Dermis blood vessel endothelial cell (primary cell): ENCODE measurements at regions not wholly inside any gene's neighbourhood (a gene's known extent, or its start where the extent isn't known, plus 50 kb on each side); places are given as distances from the start of the nearest gene placed in this dataset.

Experiments
- DNase-seq: peaks from one replicate; pipeline ENCODE4 v3.0.0; 2010

DNA sequence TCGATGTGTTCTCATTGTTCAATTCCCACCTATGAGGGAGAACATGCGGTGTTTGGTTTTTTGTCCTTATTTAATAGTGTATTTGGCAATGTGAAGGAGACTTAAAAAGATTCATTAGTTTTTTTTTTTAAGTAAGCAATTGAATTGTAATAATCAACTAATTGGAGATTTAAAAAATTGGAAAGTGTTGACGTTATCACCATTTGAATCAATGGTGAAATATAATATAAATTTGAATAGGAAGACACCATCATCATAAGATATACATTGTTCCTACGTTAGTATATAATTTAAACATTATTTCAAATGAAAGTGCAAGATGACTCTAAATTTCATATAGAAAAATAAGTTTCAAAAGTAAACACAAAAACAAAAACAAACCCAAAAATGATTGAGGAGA lies 2858.1 kb upstream of the PCDH20 start:
- no peak for DNase-seq

DNA sequence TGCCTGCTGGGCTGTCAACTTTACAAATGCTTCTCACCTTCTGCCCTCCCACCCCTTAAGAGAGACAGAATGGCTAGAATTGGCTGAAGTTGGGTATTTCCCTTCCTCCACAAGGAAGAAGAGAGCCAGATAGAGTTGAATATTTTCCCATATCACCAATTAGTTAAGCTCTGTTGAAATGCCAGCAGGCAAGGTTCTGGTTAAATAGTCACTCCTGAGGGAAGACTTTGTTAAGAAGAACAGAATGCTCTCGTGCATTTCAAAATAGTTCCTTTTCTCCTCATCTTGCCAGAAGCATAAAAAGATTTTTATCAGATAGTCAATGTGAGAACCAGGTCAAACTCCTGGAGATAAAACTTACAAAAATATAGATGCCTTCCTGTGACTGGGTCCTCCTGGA lies 2857.0 kb upstream of the PCDH20 start:
- no peak for DNase-seq

GRCh38 chr13:64266024-64266423 lies 2850.4 kb upstream of the PCDH20 start:
- no peak for DNase-seq

DNA sequence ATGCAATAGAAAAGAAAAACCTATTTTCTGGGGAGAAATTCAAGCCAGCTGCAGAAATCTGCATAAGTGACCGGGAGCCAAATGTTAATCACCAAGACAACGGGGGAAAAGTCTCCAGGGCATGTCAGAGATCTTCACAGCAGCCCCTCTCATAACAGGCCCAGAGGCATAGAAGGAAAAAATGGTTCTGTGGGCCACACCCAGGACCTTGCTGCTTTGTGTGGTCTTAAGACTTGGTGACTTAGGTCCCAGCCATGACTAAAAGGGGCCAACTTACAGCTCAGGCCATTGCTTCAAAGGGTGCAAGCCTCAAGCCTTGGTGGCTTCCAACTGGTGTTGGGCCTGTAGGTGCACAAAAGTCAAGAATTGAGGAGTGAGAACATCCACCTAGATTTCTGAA lies 2847.6 kb upstream of the PCDH20 start:
- DNase-seq, result no peak

DNA sequence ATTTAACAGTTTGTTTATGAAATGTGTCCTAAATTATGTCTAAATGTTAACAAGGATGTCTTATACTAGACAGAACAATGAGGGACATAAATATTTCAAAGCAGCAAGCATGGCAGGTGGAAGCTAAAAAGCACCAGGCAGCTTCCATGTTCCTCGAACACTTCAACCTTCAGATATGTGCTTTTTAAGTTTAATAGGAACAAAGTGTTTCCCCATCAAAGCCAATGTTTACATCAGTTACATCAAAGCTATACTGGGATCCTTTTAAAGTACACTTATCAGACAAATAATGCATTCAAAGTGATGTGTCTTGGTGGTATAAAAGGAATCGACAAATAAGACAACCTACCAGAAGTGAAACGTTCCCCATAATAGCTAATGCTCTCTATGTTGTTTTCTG lies 2841.1 kb upstream of the PCDH20 start:
- DNase-seq, result no peak

- no peak for DNase-seq
These were observed 2840.3 kb upstream of the PCDH20 start for GRCh38 chr13:64255988-64256387.

DNA sequence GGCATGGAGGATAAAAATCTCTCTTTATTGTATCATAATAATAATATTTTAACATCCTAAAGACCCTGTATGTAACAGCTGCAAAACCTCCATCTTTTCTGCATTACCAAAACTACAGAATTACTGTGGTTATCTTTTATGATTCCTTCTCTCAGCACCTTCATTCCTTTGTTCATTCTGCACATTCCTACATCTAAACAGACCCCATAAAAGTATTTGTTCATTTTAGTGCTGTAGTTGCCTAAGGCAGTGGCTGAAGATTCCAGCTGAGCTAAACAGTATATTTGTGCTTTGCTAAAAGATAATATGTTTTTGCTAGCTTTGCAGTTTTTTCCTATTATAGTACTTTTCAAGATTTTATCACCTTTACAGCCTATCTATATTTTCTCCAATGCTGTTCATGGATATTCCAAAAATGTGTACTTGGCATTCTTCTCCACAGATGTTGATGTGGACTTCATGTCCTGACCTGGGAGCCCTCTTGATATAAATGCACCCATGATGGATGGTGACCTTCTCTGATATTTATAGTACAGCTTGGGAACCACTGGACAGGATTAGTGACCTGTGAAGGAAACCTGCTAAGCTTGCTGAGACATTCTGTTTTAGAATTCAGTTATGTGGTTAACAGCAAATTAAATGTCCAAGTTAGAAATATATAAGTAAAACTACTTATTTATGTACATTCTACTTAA lies 2832.9 kb upstream of the PCDH20 start:
- no peak for DNase-seq

GRCh38 chr13:64239372-64239771 lies 2823.7 kb upstream of the PCDH20 start:
- no peak for DNase-seq

GRCh38 chr13:64234255-64234654 lies 2818.6 kb upstream of the PCDH20 start:
- DNase-seq, result peak; percentile 15

DNA sequence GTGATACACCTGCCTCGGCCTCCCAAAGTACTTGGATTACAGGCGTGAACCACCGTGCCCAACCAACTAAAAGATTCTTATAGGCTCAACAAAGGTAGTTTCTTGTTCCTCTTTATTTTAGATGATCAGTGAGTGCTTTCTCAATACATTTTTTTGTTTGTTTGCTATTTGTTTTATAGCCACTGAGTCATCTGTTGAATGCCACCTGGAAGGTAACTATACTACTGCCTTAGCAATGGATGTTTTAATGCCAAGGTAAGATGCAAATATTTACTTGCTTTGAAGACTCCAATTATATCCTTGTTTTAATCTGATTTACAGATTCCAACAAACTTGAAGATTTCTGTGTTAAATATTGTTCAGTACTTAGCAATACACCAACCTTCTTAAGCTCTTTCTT lies 2807.4 kb upstream of the PCDH20 start:
- no peak for DNase-seq

DNA sequence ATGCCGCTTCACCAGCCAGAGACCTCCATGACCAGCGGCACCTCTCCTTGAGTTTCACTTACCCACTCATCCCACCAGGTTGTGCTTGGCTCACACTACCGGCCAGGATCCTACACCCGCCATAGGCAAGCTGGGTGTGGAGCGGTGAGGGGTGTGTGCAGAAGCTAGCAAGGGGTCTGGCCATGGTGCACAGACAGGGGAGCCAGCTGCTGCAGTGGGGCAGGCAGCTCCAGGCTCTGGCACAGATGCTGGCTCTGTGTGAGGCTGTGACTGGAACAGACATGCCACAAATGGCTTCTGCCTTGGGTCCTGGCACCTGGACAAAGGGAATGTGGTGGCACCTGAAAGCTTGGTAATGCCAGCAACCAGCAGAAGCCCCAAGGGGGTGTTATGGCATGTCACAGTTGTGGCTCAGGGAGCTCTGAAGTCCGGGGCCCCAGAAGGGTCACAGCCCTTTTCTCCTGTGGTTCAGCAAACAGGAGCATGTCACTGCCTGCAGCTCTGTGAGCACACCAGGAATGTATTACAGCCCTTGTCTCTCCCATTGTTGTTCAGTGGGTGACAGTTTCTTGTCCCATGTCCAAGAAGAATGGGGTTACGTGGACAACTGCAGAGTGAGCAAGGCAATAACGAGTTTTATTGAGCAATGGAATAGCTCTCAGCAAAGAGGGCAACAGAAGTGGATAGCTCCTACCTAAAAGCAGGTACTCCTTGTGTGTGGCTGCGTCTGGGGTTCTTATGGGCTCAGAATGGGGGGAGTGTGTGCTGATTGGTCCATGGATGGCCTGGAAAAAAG lies 2791.0 kb upstream of the PCDH20 start:
- no peak for DNase-seq

- DNase-seq, result no peak
These were observed 2786.9 kb upstream of the PCDH20 start for GRCh38 chr13:64202517-64202916.

DNA sequence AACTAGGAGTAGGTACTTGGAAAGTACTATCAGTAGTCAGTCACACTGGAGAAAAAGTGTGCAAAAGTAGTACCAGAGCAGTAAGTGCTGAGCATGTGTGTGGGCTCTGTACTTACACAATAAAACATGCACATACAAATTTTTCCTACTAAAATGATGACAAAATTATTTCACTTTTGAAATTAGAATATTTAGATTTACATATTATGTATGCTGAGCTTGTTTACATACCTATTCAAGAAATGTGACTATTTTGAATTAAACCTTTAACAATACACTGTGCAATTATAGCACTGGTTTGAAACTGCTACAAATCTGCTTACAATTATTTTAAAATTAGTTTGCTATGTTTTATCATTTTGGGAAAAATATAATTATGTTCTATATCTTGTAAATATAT lies 2781.6 kb upstream of the PCDH20 start:
- no peak for DNase-seq

DNA sequence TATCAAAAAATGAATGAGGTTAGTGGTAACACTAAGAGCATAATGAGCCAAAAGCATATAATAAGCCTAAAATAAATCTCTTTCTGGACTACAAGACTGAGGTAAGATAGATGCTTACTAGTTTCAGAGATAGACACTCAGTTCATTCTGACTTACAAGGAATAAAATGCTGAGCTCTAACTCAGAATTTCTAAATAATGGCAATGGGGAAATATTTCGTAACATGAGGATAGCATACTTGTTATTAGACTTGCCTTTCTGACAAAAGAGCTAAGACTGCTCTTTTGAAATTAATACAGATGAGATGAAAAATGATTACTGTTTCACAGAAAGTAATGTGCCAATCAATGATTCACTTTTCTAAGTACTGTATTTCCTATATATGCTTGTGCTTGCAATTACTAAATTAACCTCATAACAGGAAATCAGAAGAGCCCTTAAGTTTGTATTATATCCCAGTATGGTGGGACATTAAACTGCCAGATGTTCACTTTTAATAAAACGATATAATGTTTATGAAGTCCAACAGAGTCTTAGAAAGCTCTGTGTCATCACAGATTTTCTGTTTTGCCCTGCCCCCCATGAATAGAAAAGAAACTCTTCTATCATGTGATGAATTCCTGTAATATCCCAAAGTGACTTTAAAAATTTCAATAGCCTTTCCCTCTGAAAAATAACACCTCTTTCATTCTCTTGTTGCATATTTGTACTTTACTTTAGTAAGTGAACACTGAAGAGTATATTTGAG lies 2771.0 kb upstream of the PCDH20 start:
- no peak for DNase-seq

GRCh38 chr13:64186071-64186470 lies 2770.4 kb upstream of the PCDH20 start:
- no peak for DNase-seq

GRCh38 chr13:64180756-64181155 lies 2765.1 kb upstream of the PCDH20 start:
- no peak for DNase-seq

- DNase-seq, result no peak
These were observed 2750.2 kb upstream of the PCDH20 start for GRCh38 chr13:64165826-64166225.

DNA sequence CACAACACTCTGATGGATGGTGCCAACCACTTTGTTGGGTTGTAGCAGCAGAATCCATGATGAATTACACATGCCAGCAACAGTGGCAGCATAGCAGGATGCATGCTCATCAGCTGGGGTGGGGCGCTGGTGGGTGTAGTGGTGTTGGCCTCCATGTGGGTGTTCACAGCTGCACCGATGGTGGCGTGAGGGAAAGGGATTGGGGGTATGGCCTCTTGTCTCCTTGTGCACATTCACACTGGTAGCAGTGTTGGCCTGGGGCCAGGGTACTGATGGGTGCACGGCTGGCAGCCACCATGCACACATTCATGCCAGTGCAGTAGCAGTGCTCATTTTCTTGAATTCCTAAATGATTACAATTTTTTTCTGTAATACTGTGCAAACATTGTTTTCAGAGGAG lies 2748.8 kb upstream of the PCDH20 start:
- no peak for DNase-seq

GRCh38 chr13:64160479-64160878 lies 2744.8 kb upstream of the PCDH20 start:
- no peak for DNase-seq

DNA sequence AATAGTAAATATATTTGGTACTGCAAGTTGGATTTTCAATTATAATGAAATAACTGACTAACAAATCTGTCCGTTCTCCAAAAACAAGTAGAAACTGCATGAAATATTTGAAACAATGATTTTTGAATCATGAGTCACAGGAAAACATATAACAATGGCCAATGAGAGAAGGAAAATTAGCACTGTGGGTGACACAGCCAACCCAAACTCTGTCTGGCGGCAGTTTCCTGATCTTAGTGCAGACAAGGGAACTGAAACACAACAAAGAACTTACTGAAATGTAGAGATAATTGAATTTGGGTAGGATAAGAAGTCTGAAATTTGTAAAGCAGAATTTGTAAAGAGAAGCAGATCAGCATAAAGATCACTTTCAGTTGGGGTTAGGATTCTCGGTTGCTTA lies 2743.3 kb upstream of the PCDH20 start:
- DNase-seq, result peak; percentile 16

- DNase-seq, result no peak
These were observed 2738.9 kb upstream of the PCDH20 start for GRCh38 chr13:64154514-64154913.

DNA sequence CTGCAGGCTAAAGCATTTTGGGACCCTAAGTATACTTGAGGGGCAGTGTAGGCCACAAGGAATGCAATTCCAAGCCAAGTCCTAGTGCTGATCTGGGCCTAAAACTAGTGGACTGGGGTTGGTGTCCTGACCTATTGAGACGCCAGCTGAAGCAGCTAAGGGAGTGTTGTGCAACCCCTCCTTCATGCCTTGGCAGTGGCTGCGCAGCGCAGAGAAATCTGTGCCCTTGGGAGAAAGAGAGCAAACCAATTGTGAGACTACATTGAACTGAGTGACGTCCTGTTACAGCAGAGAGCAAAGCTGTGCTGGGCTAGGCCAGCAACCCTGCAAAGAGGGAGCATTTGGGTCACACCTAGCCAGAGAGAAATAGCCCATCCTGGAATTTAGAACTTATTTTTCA lies 2715.0 kb upstream of the PCDH20 start:
- no peak for DNase-seq

DNA sequence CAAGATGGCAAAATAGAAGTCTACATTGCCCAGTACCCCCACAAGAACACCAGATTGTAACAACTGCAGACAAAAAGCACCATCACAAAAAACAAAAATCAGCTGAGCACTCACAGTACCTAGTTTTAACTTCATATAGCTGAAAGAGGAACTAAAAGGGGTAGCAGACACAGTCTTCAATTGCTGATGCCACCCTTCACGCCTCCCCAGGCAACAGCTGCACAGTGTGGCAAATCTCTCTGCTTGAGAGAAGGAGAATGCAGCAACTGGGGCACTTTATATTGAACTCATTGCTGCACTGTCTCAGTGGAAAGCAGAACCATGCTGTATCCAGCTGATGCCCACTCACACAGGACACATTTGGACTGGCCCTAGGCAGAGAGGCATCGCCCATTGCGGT lies 2714.5 kb upstream of the PCDH20 start:
- DNase-seq, result no peak

- no peak for DNase-seq
These were observed 2712.2 kb upstream of the PCDH20 start for GRCh38 chr13:64127856-64128255.
